K562 (cell line): ENCODE measurements at regions not wholly inside any gene's neighbourhood (a gene's known extent, or its start where the extent isn't known, plus 50 kb on each side); places are given as distances from the start of the nearest gene placed in this dataset.

Experiments
- CTCF ChIP-seq, 3 experiments: IDR thresholded peaks in 2 of 3; conservative IDR thresholded peaks in 1 of 3; 2 replicates each; pipeline ENCODE4 v1.5.1; 2011 to 2012; ENCODE audit warnings: low read length in 3 of 3, mild to moderate bottlenecking in 3 of 3, control low read depth in 2 of 3, improper control_type of control experiment in 1 of 3, inconsistent platforms in 1 of 3, low read depth in 1 of 3, mixed read lengths in 1 of 3, moderate library complexity in 1 of 3; ENCODE audit not compliant: insufficient read depth in 2 of 3
- JUND ChIP-seq, 2 experiments: IDR thresholded peaks; 2 replicates in 1 of 2; 3 replicates in 1 of 2; pipeline ENCODE4 v1.6.1; 2011; ENCODE audit warnings: borderline replicate concordance in 2 of 2, low read depth in 2 of 2, low read length in 2 of 2, improper control_type of control experiment in 1 of 2, missing biosample characterization in 1 of 2, missing genetic modification characterization in 1 of 2, missing genetic modification reagents in 1 of 2
- KAT7 ChIP-seq: sonication (generic); formaldehyde crosslinking; IDR thresholded peaks from 2 replicates; pipeline ENCODE4 v1.8.0; 2022; ENCODE audit warnings: missing genetic modification reagents, mild to moderate bottlenecking, borderline replicate concordance
- KLF1 ChIP-seq: fragments of 450-650 bp; IDR thresholded peaks from 2 replicates; pipeline ENCODE4 v1.6.1; 2016; ENCODE audit warnings: missing genetic modification characterization, missing compliant biosample characterization
- RBFOX2 ChIP-seq: fragments of 200-400 bp; formaldehyde crosslinking; IDR thresholded peaks from 2 replicates; pipeline ENCODE4 v1.6.1; 2017; ENCODE audit warnings: low read depth, mild to moderate bottlenecking, low read length, moderate library complexity
- SP2 ChIP-seq: IDR thresholded peaks from 2 replicates; pipeline ENCODE4 v1.6.1; 2011; ENCODE audit warnings: mild to moderate bottlenecking, low read depth, low read length, moderate library complexity; ENCODE audit not compliant: poor library complexity, severe bottlenecking; ENCODE audit errors: extremely low read depth
- STAG1 ChIP-seq: sonication (generic); formaldehyde crosslinking; IDR thresholded peaks from 2 replicates; pipeline ENCODE4 v1.5.0; 2020; ENCODE audit warnings: missing genetic modification reagents, borderline replicate concordance
- TFAM ChIP-seq: fragments of 250-450 bp; sonication (Bioruptor Pico); conservative IDR thresholded peaks from 2 replicates; pipeline ENCODE4 v1.5.0; 2021; ENCODE audit warnings: mild to moderate bottlenecking, moderate library complexity
- TRIM24 ChIP-seq, 2 experiments: fragments of 450-650 bp; IDR thresholded peaks; 2 replicates each; pipeline ENCODE4 v1.6.1; 2016
- ZNF263 ChIP-seq: sonication (generic); formaldehyde crosslinking; IDR thresholded peaks from 2 replicates; pipeline ENCODE4 v1.8.0; 2022; ENCODE audit warnings: mild to moderate bottlenecking, missing genetic modification reagents, borderline replicate concordance

GRCh38 chr19:28949535-28949934, 263.4 kb downstream of the UQCRFS1 start:
- no peak for TF ChIP-seq CTCF (IDR thresholded peaks at IDR 0.05 in 2 of 3, conservative IDR thresholded peaks at IDR 0.05 in 1 of 3; ENCODE audit: insufficient read depth in 2 of 3, low read depth in 1 of 3, low read length in 3 of 3)
- no peak for TF ChIP-seq JUND (IDR thresholded peaks at IDR 0.05; ENCODE audit: borderline replicate concordance, low read depth, low read length)
- TF ChIP-seq JUND (tag; IDR thresholded peaks at IDR 0.05; ENCODE audit: borderline replicate concordance, low read depth, low read length): no peak
- no peak for TF ChIP-seq RBFOX2
- no peak for TF ChIP-seq KAT7 (CRISPR knock-in tag)
- TF ChIP-seq TRIM24 (IDR thresholded peaks at IDR 0.05): no peak
- no peak for TF ChIP-seq STAG1 (CRISPR knock-in tag)
- no peak for TF ChIP-seq ZNF263
- no peak for TF ChIP-seq KLF1 (tag)
- TF ChIP-seq SP2: no peak
- no peak for TF ChIP-seq TFAM (CRISPR knock-in tag)
